ENCODE measurements at regions not wholly inside any gene's neighbourhood (a gene's known extent, or its start where the extent isn't known, plus 50 kb on each side); places are given as distances from the start of the nearest gene placed in this dataset.

DNA sequence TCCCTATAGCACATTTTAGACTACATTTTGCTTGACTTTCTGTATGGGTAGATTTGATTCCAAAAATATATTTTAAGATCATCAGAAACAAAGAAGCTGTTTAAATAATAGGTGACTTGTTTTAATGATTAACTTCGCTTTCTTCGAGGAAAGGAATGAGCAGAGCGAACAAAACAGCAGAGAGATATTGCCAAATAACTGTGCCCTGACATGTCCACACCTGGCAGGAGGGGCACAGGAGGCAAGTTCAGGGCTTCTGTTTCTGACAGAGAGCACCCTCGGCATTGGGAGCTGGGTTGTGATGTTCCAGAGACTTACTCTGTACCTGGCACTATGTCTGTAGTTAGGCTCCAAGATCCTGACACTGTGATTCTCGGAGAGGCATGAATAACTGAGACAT is 155.7 kb upstream of the SASH1 start:
- no peak for TF ChIP-seq EZH2 (IDR thresholded peaks at IDR 0.05; ENCODE audit: borderline replicate concordance, low read length)
- TF ChIP-seq, protein P1, sequence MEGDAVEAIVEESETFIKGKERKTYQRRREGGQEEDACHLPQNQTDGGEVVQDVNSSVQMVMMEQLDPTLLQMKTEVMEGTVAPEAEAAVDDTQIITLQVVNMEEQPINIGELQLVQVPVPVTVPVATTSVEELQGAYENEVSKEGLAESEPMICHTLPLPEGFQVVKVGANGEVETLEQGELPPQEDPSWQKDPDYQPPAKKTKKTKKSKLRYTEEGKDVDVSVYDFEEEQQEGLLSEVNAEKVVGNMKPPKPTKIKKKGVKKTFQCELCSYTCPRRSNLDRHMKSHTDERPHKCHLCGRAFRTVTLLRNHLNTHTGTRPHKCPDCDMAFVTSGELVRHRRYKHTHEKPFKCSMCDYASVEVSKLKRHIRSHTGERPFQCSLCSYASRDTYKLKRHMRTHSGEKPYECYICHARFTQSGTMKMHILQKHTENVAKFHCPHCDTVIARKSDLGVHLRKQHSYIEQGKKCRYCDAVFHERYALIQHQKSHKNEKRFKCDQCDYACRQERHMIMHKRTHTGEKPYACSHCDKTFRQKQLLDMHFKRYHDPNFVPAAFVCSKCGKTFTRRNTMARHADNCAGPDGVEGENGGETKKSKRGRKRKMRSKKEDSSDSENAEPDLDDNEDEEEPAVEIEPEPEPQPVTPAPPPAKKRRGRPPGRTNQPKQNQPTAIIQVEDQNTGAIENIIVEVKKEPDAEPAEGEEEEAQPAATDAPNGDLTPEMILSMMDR (conservative IDR thresholded peaks at IDR 0.05 in 1 of 2, IDR thresholded peaks at IDR 0.05 in 1 of 2; ENCODE audit: extremely low read depth in 1 of 2, insufficient read depth in 1 of 2, low read depth in 1 of 2, low read length in 2 of 2): no peak

All from mammary epithelial cell (primary cell).